GM19324 (cell line): ENCODE measurements at regions not wholly inside any gene's neighbourhood (a gene's known extent, or its start where the extent isn't known, plus 50 kb on each side); places are given as distances from the start of the nearest gene placed in this dataset.

Experiments used
- ATAC-seq: cut with Tn5 transposase; IDR thresholded peaks from one replicate; pipeline ENCODE4 v1.9.1; 2021; ENCODE audit warnings: mild to moderate bottlenecking, moderate library complexity; ENCODE audit not compliant: unreplicated experiment, low FRiP score

DNA sequence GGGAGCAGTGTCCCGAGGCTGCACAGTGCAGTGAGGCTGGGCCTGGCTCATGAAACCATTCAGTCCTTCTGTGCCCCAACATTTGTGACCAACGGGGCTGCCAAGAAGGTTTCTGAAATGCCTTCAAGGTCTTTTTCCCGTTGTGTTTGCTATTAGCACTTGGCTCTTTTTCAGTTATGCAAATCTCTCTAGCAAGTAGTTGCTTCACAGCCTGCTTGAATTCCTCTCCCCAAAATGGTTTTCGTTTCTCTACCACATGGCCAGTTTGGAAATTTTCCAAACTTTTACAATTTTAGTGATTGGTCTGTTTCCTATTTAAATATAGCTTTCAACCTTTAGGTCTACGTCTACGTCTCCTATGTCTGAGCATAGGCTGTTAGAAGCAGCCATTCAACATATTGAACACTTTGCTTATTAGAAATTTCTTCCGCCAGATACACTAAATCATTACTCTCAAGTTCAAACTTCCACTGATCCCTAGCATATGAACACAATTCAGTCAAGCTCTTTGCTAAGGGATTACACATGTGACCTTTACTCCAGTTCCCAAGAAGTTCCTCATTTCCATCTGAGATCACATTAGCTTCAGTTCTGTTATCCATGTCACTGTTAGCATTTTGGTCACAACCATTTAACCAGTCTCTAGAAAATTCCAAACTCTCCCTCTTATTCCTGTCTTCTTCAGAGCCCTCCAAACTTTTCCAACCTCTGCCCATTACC is 901.8 kb downstream of the GLUD2 start:
- ATAC-seq = no peak

DNA sequence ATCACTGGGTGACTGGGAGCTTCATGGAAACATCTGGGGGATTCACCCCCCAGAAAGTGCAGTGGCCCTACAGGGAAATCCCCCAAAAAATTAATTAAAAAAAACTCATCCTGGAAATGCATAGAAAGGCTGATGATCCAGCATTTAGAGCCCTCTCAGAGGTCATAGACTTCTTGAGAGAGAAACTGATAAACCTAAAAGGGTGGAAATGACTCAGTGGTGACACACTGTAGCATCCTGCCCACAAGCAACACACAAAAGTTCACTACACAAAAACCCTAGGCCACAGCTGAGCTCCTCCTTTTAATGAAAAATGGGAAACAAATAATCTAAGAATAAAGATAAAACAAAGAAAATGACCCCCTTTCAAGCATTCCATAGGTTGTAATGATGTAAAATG is 911.5 kb downstream of the GLUD2 start:
- ATAC-seq = no peak

DNA sequence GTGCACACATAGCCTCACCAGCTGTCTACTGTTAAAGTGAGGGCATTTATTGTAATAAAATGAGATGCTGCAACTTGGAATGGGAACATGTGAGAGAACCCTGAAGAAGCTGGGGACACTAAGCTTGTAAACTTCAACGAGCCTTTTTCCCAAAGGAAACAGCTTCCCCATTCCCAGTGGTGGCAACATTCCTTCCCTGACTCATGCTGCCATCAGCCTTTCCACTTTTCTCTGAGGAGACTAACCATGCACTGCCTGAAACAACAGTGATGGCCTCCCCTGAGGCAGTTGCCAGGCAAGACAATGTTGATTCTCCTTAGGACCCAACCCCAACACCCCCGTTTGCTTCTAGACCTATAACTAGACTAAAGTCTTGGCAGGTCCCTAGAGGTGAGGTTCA is 928.3 kb downstream of the GLUD2 start:
- ATAC-seq = no peak

DNA sequence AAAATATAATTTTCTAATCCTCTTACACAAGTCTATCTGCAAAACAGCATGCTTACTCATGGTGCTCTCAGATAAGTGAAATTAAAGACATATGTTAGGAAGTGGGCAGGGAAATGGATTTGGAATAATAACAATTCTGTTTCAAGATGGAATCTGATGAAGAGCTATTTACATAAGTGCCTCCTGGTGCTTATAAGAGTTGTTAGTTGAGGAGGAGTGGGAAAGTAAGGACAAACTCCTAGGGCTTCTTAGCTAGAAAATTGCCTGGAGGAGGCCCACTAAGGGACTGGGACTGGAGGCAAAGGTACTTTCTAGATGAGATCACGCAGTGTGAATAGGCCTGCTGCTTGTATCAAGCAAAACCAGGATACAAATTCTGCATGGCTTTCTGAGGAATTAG is 939.8 kb downstream of the GLUD2 start:
- no peak for ATAC-seq

DNA sequence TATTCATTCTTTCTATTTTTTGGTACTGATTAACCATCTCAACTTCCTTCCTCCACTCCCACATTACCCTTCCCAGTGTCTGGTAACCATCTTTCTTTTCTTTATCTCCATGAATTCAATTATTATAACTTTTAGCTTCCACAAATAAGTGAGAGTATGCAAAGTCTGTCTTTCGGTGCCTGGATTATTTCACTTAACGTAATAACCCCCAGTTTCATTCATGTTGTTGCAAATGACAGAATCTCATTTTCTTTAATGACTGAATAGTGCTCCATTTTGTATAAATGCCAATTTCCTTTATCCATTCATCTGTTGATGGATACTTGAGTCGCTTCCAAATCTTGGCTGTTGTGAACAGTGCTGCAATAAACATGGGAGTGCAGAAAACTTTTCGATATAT is 940.4 kb downstream of the GLUD2 start:
- no peak for ATAC-seq

DNA sequence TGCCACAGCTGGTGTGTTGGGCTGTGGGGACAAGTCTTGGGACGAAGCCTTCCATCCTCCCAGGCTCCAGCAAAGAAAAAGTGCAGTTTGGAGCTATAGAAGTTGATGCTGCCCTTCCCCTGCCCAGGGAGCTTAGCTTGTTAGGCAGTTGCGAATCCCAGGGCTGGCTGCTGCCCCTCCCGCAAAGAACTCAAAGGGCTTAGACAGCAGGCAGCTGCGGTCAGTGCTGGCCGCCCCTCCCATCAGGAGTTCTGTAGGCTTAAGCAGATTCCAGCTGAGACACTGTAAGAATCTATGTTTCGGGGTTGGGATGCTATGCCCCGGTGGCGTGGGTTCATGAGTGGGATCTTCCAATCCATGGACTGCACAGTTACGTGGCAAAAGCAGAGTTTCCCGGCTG is 956.7 kb downstream of the GLUD2 start:
- ATAC-seq = no peak

DNA sequence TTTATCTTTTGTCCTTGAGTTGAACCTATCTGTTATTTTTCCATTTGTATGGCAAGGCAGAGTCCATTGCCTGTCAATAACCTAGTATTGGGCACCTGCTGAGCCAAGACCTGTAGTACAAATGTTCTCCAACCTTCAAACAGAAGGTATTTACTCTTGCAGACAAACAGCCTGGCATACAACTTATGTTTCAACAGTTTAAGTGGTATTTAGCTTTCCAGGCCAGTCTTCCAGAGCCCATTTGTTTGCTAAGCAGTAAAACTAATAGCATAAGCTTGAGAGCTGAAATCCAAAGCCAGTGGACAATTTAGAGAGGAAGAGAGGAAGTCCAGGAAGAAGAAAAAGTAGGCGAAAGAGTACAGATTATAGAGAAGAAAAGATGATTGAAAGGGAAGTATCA is 979.3 kb downstream of the GLUD2 start:
- ATAC-seq = no peak

DNA sequence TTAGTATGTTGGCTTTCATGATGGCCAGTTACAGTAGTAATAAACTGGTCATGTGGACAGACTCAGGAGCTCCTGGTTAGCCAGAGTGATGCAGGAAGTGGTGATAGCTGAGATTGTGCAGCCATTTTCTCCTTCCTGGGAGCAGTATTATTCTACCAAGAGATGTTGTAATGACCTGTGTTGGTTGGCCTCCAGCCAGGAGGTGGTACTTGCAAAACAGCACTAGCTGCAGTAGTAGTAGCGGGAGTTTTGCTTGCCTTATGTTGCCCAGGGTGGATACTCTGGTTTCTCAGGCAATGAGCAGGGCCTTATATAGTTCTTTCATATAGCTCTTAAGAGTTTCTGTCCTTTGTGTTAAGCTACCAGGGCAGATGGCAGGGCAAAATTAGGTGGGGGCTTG is 998.8 kb downstream of the GLUD2 start:
- ATAC-seq = no peak

DNA sequence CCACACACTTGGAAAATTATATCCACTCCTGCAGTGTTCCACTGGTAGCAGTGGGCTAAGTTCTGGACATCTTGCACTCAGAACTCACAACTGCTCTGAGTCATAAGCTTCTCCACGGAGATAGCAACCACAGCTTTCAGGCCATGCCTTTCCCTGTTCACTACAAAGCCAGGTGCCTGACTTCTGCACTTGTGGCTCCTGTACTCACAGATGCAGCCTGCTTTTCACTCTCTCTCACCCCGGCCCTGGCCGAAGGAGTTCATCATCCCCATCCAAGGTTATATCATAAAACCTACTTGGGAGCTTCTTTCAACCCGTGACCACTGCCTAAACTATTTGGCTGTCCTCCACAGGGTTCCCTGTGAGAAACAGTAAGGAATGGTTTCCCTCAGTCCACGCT is 999.4 kb downstream of the GLUD2 start:
- no peak for ATAC-seq

DNA sequence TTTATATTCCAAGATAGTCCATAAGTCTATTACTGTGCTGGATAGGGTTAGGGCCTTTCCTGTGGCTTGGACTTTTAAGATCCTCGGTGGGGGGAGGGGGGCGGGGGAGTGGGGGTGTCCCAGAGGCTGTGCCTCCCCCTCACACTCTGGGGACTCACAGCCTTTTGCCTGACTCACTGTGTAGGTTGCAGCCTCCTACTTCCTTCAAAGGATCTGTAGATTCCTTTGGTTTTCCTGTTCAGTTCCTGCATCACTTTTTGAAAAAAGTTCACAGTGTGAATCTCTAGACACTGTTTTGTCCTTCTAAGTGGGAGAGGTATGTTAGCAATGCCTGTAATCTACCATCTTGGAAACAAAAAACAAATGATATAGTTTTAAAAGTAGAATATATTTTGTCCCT is 999.9 kb downstream of the GLUD2 start:
- no peak for ATAC-seq

DNA sequence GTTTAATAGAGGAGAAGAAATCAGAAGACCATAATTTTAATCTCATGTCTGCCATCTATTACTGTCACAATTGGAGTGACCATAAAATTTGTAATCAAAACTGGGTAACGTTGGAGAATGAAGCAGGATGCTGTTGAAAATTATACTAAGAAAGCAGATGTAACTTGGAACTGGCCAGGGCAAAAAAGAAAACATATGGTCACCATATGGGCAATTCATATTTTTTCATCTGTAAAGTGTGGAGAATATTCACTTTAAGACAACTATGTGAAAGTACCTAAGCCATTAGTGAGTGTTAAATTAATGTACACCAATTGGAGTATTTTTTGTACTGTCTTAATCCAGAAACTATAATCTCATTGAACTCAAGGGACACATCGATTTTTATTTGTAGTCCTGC is 1008.0 kb downstream of the GLUD2 start:
- no peak for ATAC-seq

DNA sequence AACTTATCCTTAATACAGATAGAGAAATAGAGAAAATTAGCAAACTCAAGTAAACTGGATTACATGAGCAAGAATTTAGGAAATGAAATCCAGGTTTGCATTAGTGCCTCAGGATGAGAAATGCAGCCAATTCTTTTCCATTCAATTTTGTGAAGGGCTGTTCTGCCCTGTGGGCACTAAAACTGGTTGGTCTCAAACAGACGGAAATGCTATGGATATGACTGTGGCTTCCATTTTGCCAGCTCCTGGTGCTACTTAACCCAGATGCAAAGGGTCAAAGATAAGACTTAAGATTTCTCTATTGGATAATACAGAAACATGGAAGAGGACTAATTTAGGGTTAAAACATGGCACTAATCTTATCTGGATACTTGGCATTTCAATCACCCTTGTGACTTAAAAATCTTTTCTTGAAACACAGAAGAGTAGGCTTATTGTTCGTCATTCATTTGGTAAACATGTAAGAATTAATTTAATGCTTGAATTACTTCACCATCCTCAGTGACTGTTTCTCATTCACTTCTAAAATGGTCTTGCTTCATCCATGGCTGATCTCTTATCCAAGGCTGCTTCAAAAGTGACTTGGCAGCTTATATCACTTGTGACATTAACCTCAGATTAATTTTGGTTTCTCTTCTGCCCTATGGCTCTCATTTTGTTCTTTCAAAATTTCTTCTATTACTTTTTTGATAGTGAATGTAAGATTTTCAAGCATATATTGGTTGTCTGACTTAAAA is 1008.7 kb downstream of the GLUD2 start:
- no peak for ATAC-seq

DNA sequence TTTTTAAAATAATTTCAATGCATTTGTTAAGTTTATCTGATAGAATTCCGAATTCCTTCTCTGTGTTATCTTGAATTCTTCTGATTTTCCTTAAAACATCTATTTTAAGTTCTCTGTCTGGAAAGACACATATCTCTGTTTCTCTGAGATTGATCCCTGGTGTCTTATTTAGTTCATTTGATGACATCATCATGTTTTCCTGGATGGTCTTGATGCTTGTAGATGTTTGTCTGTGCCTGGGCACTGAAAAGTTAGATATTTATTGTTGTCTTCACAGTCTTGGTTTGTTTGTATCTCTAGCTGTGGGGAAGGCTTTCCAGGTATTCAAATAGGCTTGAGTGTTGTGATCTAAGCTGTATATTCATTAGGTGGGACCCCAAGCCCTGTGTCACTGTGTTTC is 1028.8 kb downstream of the GLUD2 start:
- ATAC-seq = no peak

DNA sequence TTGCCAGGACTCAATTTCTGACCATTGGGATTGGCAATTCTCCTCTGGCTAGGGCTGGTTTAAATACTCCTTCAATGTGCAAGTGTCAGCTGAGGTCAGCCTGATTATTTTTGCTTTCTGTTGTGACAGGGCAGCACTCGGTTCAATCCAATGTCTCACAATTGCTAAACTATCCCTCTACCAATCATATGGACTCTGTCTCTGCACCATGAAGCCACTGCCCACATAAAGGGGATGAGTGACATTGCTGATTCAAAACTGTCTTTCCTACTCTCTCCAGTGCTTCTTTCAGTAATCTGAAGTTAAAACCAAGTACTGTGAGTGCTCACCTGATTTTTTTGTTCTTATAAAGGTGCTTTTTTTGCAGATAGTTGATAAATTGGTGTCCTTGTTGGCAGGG is 1030.7 kb downstream of the GLUD2 start:
- no peak for ATAC-seq

DNA sequence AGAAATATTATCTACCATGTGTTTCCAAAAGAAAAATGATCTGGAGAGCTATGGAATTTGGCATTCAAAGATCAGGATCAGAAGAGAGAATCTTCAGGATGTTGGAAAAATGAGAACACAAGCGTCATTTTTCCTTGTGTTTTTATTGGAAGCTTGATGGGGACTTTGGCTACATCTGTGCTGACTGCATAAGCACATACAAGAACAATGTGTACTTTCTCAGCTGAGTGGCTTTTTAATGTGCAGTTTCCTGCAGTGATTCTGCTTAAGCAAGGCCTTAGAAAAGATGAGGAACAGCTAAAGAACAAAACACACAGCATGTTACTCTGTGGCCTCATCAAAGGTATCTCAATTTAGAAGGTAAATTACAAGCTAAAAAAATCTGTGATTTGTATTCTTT is 1039.9 kb downstream of the GLUD2 start:
- ATAC-seq = no peak

DNA sequence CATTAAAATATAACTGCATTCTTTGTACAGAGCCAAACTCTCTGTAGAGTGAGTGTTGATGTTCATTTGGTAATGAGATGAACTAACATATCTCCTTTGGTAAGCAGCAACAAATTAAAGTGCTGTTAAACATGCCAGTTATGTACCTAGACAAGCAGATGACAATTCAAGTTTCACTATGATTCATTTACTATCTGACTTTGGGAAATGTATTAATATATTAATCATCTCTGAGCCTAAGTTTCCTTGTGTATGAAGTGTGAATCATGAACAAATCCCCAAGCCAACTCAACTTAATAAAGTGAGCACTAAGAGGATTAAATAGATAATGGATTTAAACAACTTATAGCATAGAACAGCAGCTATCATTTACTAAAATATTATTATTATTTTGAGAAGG is 1044.2 kb downstream of the GLUD2 start:
- no peak for ATAC-seq

DNA sequence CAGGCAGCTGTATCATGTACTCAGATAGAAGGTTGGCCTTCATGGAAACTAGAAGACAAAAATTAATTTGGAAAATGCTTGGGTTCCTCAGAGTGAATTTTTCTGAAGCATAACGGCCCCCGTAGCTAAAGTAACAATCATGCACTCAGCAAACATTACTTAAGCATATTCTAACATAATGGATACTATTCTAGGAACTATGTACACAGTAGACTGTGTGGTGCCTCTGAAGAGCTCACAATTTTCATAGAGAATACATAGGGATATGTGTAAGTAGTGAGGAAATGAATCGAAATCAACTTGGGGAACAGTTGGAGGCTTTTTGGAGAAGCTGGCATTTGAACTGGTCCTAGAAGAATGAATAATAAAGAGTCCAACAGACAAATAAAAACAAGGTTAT is 1045.0 kb downstream of the GLUD2 start:
- ATAC-seq = no peak

DNA sequence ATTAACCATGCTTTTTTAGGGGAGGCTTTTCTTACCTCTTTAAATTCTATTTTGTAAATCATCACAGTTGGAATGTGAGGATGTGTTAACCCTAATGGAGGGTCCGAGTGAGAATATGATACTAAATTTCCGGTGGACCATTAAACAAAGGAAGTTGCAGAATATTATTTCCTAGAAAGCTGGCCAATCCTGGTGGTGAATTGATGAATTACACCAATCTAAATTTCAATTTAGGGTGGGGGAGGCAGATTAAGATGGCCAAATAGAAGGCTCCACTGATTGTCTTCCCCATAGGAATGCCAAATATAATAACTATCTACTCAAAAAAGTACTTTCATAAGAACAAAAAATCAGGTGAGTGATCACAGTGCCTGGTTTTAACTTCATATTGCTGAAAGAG is 1045.6 kb downstream of the GLUD2 start:
- no peak for ATAC-seq

DNA sequence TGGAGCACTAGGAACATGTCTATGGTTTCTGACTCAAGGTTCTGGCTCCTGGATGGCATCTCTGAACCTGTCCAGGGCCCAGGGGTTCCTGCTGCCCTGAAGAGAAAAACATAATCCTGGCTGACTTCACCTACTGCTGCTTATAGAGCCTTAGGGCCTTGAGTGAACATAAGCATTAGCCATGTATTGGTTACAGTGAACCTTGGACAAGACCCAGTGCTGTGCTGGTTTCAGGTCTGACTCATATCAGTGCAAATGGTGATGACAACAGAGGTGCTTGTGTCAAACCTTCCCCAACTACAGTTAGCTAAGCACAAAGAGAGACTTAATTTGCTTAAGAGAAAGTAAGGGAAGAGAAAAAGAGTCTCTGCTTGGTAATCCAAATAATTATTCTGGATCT is 1047.2 kb downstream of the GLUD2 start:
- no peak for ATAC-seq

DNA sequence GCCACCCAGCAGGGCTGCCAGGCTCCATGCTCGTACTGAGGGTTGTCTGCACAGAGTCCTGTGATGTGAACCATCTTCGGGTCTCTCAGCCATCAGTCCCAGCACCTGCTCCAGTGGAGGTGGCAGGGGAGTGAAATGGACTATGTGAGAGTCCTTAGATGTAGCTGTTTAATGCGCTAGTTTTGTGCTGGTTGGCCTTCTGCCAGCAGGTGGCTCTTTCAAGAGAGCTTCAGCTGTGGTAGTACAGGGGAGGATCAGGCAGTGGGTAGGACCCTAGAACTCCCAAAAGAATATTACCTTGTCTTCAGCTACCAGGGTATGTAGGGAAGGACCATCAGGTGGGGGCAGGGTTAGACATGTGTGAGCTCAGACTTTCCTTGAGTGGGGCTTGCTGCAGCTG is 1066.0 kb downstream of the GLUD2 start:
- ATAC-seq = no peak

DNA sequence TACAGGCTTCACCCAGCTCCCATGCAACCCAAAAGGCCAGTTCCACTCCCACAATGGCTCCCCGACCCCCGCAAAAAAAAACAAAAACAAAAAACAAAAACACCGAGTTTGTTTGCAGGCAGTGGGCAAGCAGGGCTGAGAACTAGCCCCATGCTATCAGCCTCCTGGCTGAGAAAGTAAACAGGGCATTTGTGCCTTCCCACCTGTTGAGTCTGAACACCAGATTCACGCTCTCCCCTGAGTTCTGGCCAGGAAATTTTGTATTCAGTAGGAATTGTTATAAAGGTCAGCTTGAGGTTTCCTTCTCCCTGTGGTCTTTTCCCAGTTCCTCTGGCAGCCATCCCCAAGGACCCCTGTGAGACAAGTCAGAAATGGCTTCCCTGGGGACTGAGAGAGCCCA is 1066.5 kb downstream of the GLUD2 start:
- no peak for ATAC-seq

DNA sequence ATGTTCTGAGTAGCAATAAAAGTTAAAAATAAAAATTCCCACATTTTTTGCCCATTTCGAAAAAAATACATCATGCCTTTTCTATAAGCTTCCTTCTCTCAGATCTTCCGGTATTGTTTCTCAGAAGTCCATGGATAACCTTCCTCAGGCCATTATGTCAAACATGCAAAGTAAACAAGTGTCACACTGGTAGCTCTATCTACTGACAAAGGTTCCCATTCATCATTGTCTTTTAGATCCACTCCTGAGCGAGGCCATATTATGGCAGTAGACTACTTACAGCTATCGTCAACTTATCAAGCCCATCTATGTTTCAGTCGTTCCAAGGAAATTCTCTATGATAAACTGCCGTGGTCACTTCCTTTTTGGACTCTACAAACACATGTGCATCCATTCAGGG is 1068.2 kb downstream of the GLUD2 start:
- ATAC-seq = no peak
